OCI-LY7 (cell line): ENCODE measurements at regions not wholly inside any gene's neighbourhood (a gene's known extent, or its start where the extent isn't known, plus 50 kb on each side); places are given as distances from the start of the nearest gene placed in this dataset.

Experiments
- BruUV-seq: library from RNA; stranded (reverse); fragments of 400-500 nt; replicated peaks from 2 replicates; lab custom pipeline; 2021; lab: Mats Ljungman, UMichigan
- CTCF ChIA-PET: fragments of 300-600 bp; sonication (Branson Sonifier 250); formaldehyde crosslinking; loops from one replicate; lab custom pipeline; 2022; ENCODE audit warnings: antibody characterized with exemption; ENCODE audit not compliant: unreplicated experiment; lab: Charles Lee
- POLR2A ChIA-PET: fragments of 300-600 bp; sonication (Branson Sonifier 250); formaldehyde crosslinking; loops from one replicate; lab custom pipeline; 2022; ENCODE audit warnings: antibody characterized with exemption; lab: Charles Lee
- DNase-seq: peaks from one replicate; pipeline ENCODE4 v3.0.0-alpha.2; 2015; ENCODE audit warnings: low spot score
- H2AFZ ChIP-seq: fragments of 200-600 bp; sonication (generic), shearing (Covaris generic); 2 replicates; pipeline ENCODE4 v1.6.1; 2014; ENCODE audit warnings: mild to moderate bottlenecking, antibody characterized with exemption, low read length, moderate library complexity
- H3K27ac ChIP-seq: fragments of 200-600 bp; sonication (generic); 2 replicates; pipeline ENCODE4 v1.5.1; 2014; ENCODE audit warnings: mixed run types, low read depth, mild to moderate bottlenecking, moderate library complexity, low read length, inconsistent platforms; ENCODE audit not compliant: poor library complexity, severe bottlenecking
- H3K36me3 ChIP-seq: fragments of 200-600 bp; sonication (generic); 2 replicates; pipeline ENCODE4 v1.6.1; 2014; ENCODE audit warnings: mild to moderate bottlenecking, antibody characterized with exemption, low read length, moderate library complexity, mixed read lengths; ENCODE audit not compliant: insufficient read depth
- H3K4me1 ChIP-seq: fragments of 200-600 bp; sonication (generic); 2 replicates; pipeline ENCODE4 v1.5.1; 2014; ENCODE audit warnings: mild to moderate bottlenecking, low read length; ENCODE audit not compliant: insufficient read depth, poor library complexity, severe bottlenecking
- H3K4me2 ChIP-seq: fragments of 200-600 bp; sonication (generic); 2 replicates; pipeline ENCODE4 v1.6.1; 2014; ENCODE audit warnings: mild to moderate bottlenecking, low read length
- H3K4me3 ChIP-seq: fragments of 200-600 bp; sonication (generic); 2 replicates; pipeline ENCODE4 v1.5.1; 2014; ENCODE audit warnings: mild to moderate bottlenecking, low read depth, low read length; ENCODE audit not compliant: poor library complexity, severe bottlenecking
- H3K79me2 ChIP-seq: fragments of 200-600 bp; sonication (generic); 2 replicates; pipeline ENCODE4 v1.6.1; 2016; ENCODE audit warnings: low read depth, mild to moderate bottlenecking, low read length, moderate library complexity, mixed read lengths; ENCODE audit not compliant: insufficient read depth
- H3K9me2 ChIP-seq: fragments of 200-600 bp; sonication (generic); 2 replicates; pipeline ENCODE4 v1.6.1; 2016; ENCODE audit warnings: mild to moderate bottlenecking, low read length, mixed read lengths; ENCODE audit not compliant: insufficient read depth
- H3K9me3 ChIP-seq: fragments of 200-600 bp; sonication (generic); 2 replicates; pipeline ENCODE4 v1.6.1; 2014; ENCODE audit warnings: mild to moderate bottlenecking, mixed run types, low read length, mixed read lengths
- H4K20me1 ChIP-seq: fragments of 200-600 bp; sonication (generic); 2 replicates; pipeline ENCODE4 v1.6.1; 2014; ENCODE audit warnings: mild to moderate bottlenecking, antibody characterized with exemption, low read length, moderate library complexity, mixed read lengths; ENCODE audit not compliant: insufficient read depth
- EZH2phosphoT487 ChIP-seq: fragments of 200-600 bp; sonication (generic); IDR thresholded peaks from 2 replicates; pipeline ENCODE4 v1.6.1; 2018; ENCODE audit warnings: low read depth, borderline replicate concordance, mild to moderate bottlenecking, mixed run types, antibody characterized with exemption, low read length, moderate library complexity, mixed read lengths
- intact Hi-C: fragments of 100-400 bp; cut with micrococcal nuclease; formaldehyde crosslinking; loops from one replicate; pipeline ENCODE4 v1.10.0; 2022; ENCODE audit not compliant: unreplicated experiment
- TF ChIP-seq, protein P1 (sequence below): fragments of 200-600 bp; sonication (generic); conservative IDR thresholded peaks from 2 replicates; pipeline ENCODE4 v1.5.1; 2014; ENCODE audit warnings: mild to moderate bottlenecking, antibody characterized with exemption, low read length, moderate library complexity, mixed read lengths

DNA sequence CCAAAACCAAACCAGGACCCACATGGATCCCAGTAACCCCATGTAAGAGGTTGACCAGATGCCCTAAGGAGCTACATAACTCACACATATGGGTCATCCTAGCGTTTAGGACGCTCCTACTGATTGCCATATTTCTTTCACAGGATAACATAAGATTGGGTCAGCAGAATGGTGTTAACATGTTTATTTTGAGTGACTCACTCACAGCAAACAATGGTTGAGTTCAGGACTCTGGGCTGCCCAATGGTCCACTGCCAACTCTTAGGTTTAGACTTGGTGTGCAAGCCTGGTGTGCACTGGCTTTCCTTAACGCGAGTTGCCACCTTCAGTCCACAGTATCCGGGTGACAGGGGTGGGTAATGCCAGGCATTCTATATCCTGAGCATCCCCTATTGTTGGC is 211.5 kb downstream of the GPAM start:
- Histone ChIP-seq H3K9me3 (no peaks in the 10 kb centered on the region), H2AFZ (no peak overlapping the region), H3K9me2 (no peaks in the 10 kb centered on the region), H3K4me2 (no peak overlapping the region), H3K27ac (no peak overlapping the region), H3K4me1 (no peaks in the 10 kb centered on the region), H3K36me3 (no peaks in the 10 kb centered on the region), H4K20me1 (no peaks in the 10 kb centered on the region), H3K79me2 (no peaks in the 10 kb centered on the region), H3K4me3 (no peak overlapping the region)
- no TSS peak for BruUV-seq
- intact Hi-C loops: no loop called here
- TF ChIP-seq EZH2phosphoT487: no peak
- TF ChIP-seq, protein P1, sequence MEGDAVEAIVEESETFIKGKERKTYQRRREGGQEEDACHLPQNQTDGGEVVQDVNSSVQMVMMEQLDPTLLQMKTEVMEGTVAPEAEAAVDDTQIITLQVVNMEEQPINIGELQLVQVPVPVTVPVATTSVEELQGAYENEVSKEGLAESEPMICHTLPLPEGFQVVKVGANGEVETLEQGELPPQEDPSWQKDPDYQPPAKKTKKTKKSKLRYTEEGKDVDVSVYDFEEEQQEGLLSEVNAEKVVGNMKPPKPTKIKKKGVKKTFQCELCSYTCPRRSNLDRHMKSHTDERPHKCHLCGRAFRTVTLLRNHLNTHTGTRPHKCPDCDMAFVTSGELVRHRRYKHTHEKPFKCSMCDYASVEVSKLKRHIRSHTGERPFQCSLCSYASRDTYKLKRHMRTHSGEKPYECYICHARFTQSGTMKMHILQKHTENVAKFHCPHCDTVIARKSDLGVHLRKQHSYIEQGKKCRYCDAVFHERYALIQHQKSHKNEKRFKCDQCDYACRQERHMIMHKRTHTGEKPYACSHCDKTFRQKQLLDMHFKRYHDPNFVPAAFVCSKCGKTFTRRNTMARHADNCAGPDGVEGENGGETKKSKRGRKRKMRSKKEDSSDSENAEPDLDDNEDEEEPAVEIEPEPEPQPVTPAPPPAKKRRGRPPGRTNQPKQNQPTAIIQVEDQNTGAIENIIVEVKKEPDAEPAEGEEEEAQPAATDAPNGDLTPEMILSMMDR: no peak
- POLR2A ChIA-PET: no interaction called here
- CTCF ChIA-PET: no interaction called here
- DNase-seq: no peak

DNA sequence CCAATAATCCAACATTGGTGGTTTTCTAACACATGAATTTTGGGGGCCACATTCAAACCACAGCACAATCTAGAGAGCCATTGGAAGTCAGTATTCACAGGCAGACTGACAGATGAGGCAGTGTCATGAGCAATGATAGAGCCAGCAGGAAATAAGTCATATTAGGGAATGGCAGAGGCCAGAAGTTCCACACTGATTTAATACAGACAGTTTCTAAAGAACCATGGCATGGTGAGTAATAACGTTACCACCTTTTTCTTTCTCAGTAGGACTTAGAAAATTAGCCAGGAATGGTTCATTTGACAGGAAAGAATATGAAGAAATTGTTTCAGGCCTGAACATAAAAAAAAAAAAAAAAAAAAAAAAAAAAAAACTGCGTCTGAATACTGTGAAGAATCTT is 210.3 kb downstream of the GPAM start:
- BruUV-seq: no TSS peak
- H3K4me3 ChIP-seq: no peak overlapping the region

DNA sequence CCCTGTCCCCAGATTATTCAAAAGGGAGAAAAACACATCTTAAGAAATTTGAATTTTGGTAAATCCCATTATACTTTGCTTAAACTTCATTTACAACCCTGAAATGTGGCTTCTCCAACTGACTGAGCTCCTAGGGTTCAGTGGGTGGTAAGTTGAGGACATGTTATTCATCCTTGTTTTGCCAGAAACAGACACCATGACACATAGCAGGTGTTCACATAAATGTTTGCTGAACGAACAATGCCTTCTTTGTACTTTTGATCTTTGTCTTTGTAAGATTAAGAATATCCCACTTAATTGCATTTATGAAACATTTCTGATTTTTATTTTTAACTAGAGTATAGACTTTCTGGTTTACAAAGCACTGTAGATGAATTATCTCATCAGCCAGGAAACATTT is 209.7 kb downstream of the GPAM start:
- Histone ChIP-seq H3K4me1 (no peaks in the 10 kb centered on the region), H3K4me2 (no peak overlapping the region), H3K27ac (no peak overlapping the region), H3K9me3 (no peaks in the 10 kb centered on the region), H3K79me2 (no peaks in the 10 kb centered on the region), H3K4me3 (no peak overlapping the region), H4K20me1 (no peaks in the 10 kb centered on the region), H3K36me3 (no peaks in the 10 kb centered on the region), H2AFZ (no peak overlapping the region), H3K9me2 (no peaks in the 10 kb centered on the region)
- ChIA-PET POLR2A (no interaction called here), CTCF (no interaction called here)
- TF ChIP-seq EZH2phosphoT487: no peak
- TF ChIP-seq, protein P1: no peak
- intact Hi-C loops: no loop called here
- BruUV-seq: no TSS peak
- DNase-seq: no peak

More for the DNA sequence above, 210.3 kb downstream of the GPAM start:
- Histone ChIP-seq H3K27ac (no peak overlapping the region), H2AFZ (no peak overlapping the region), H3K9me2 (no peaks in the 10 kb centered on the region), H3K4me2 (no peak overlapping the region), H4K20me1 (no peaks in the 10 kb centered on the region), H3K79me2 (no peaks in the 10 kb centered on the region), H3K4me1 (no peaks in the 10 kb centered on the region), H3K36me3 (no peaks in the 10 kb centered on the region), H3K9me3 (no peaks in the 10 kb centered on the region)
- TF ChIP-seq EZH2phosphoT487: no peak
- TF ChIP-seq, protein P1: no peak
- DNase-seq: no peak
- ChIA-PET POLR2A (no interaction called here), CTCF (no interaction called here)
- intact Hi-C loops: no loop called here
